ENCODE measurements at regions not wholly inside any gene's neighbourhood (a gene's known extent, or its start where the extent isn't known, plus 50 kb on each side); places are given as distances from the start of the nearest gene placed in this dataset.

DNA sequence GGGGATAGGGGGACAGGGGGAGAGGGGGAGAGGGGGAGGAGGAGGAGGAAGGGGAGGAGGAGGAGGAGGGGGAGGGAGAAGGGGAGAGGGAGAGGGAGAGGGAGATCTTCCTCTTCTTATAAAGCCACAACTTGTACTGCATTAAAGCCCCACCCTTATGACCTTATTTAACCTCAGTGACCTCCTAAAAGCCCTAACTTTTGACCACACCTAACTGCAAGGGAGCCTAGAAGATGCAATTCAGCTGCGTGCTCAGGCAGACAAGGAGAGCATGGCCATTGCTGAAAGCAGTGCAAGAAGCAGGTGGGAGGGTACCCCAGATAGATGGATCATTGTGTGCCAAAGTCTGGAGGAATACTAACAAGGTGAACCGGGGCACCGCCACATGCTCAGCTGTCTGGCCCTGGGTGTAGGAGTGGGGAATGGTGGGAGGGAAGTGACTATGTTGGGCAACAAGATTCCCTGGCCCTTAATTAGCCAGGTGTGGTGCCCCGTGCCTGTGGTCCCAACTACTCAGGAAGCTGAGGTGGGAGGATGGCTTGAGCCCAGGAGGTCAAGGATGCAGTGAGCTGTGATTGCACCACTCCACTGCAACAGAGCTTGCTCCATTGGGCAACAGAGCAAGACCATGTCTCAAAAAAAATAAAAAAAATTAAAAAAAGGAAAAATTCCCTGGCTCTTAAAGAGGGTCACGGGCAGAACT is 125.4 kb upstream of the BOD1 start:
- no peak for DNase-seq (ENCODE audit: low spot score)

DNA sequence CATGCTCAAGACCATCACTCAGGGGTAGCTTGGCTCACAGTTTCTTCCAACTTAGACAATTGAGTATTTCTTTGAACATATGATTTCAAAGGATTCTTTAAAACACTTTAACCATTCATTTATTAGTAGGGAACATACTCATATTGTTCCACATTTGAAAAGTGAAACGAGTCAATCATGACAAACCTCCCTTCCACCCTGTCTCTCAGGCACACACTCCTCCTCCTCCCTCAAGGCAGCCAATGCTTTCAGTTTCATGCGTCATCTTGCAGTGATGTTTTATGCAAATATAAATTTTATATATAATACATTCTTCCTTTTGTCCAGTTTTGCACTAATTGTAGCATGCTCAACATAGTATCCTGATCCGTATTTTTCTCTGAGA is 126.0 kb upstream of the BOD1 start:
- DNase-seq (ENCODE audit: low spot score), result no peak

DNA sequence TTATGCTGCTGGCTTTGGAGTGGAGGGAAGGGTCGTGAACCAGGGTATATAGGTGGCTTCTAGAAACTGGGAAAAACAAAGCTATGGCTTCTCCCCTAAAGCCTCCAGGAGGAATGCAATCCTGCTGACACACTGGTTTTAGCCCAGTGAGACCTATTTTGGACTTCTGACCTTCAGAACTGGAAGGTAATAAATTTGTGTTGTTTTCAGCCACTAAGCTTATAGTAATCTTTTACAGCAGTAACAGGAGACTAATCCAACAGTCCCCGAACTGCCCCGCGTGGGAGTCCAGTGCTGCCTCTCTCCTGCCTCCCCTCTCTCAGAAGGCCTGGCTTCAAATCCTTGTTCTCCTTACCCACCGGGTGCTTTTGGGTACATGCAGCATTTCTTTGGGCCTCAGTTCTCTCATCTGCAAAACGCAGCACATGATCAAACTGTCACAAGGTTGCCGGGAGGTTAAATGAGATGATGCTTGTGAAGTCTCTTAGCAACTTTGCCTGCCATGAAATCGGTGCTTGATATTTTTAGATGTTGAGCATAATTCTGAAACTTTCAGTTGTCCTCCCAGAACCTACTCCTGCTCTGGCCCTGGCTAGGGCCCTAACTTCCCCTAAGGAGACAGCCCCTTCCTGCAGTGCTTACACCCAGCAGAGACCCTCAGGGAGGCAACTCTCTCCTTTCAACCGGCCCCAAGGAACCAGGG is 127.3 kb upstream of the BOD1 start:
- DNase-seq (ENCODE audit: low spot score), result no peak

DNA sequence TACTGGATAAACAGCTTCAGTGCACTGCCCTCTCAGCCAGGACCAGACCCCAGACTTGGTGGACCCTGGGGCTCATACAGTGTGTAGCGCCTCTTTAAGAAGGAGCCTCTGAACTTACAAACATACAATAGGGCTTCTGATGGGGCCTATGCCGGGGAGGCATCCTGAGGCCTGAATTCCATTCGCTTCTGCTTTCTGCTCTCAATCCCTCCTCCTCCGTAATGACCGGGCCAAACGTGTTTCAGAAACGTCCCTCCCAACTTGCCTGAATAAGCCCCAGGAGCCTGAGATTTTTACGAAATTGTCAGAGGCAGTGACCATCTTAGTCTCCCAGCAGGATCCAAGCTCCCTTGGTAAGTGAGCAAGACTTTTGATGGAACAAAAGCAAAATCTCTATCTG is 128.1 kb upstream of the BOD1 start:
- DNase-seq (ENCODE audit: low spot score), result no peak

DNA sequence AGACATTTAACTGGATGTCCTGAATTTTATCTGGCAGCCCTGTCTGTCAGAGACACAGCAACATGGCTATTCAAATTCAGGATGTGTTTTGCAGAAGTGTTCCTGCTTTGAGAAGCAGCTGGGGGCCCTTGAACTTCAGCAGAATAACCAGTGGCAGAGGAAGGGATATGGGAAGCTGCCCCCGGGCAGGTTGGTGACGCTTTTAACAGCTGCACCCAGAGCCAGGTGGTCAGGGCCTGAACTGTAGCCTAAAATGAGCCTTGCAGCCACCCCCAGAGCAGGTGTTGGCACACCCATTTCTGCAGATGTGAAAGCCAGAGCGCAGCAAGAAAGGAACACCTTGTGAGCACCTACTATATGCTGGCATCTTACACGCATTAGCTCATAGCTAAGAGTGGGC is 128.7 kb upstream of the BOD1 start:
- no peak for DNase-seq (ENCODE audit: low spot score)

DNA sequence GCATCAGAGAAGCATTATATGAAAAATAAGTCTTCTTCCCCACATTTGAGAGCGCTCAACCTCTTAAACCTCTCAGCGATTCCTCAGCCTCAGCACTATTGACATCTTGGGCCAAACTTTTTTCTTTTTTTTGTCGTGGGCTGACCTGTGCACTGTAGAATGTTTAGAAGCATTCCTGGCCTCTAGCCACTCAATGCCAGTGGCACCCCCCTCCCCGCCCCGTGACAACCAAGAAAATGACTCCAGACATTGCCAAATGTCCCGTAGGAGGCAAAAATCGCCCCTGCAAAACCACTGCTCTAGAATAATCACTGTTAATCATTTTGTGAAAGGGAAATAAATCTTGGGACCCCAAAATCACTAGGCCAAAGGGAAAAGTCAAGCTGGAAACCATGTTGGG is 129.1 kb upstream of the BOD1 start:
- no peak for DNase-seq (ENCODE audit: low spot score)

DNA sequence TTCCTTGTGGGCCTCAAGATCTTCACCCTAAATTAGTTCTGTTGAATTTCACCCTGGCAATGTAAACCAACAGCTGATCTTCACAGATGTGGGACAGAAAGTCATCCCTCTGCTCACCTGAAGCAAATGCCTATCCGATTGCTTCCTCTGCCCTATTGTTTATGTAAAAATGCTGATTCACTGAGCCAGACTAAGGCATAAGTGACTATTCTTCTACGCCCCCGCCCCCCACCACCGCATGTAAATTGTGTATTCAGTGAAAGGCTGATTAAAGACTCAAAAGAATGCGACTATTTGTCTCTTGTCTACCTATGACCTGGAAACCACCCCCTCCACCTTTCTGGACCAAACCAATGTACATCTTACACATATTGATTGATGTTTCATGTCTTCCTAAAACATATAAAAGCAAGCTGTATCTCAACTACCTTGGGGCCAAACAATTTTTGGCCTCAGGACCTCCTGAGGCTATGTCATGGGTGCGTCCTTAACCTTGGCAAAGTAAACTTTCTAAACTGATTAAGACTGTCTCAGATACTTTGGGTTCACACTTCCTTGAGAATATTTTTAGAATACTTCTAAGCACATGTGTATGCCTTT is 129.7 kb upstream of the BOD1 start:
- no peak for DNase-seq (ENCODE audit: low spot score)

DNA sequence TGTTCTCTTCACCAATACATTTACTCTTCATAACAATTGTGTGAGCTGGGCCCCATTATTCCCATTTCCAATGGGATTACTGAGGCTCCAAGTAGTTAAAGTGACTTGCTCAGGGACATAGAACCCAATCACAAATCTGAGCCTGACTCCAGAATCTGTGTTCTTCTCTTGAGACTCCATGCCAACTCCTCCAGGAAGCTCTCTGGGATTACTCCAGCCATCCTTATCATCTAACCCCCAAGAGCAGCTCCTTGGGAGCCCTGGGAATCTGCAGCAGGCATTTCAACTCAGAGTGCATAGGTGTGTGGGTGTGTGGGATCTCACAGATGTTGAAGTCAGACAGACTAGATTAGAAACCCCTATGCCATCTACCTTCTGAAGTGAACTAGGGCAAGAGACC is 131.4 kb upstream of the BOD1 start:
- no peak for DNase-seq (ENCODE audit: low spot score)

DNA sequence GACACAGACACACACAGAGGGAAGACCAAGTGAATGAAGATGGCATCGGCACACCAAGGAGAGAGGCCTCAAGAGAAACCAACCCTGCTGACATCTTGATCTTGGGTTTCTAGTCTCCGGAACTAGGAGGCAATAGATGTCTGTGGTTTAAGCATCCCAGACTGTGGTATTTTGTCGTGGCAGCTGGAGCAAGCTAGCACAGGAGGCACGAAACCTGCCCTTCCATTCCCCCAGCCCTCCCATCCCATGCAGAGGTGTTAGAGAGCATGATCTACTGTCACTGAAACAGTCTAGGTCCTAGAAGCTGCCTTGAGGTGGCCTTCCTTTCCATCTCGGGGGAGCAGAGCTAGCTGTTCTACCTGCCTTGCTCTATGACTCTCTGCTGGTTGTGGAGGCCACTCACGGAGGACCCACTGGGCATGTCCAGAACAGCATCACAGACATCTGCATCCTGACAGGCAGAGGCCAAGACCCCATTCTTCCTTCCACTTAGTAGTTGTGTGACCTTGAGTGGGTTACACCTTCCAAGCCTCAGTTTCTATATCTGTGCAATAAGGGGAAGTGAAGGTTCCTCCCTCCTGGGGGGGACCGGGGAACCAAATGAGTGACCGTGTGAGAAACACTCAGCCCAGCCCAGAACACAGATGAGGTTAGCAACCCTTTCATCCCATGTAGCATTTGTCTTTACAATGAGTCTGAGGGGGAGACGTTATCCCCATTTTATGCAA is 134.3 kb upstream of the BOD1 start:
- no peak for DNase-seq (ENCODE audit: low spot score)

DNA sequence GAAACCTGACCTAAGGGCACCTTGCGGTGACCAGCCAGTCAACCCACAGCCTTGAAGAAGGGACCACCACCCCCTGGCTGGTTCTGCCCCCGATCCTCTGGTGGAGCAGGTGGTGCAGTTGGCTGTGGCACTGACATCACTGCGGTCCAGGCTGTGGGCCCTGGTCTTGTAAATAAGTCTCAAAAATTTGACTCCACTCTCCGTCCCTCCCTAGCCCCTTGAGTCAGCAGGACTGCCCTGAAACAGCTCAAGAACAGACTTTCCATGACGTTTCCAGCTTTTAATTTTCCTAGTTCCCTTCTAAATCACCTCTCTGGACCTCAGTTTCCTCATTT is 134.8 kb upstream of the BOD1 start:
- DNase-seq (ENCODE audit: low spot score), result no peak

DNA sequence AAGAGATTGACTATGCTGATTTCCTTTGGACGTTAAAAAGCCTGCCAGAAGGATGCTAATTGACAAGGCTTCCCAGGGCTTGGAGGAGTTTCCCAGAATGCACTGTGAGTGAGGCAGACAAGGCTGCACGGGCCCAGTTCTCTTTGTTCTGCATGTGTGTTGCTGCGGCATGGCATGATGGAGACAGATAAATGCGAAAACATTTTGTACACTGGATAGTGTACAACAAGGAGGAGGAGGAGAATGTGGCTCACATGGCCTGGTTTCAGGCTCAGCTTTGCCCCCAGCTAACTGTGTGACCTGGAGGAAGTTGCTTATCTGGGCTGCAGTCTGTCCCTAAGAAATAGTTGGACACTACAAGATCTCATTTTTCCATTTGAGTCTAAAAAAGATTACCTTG is 135.5 kb upstream of the CPEB4 start:
- no peak for DNase-seq (ENCODE audit: low spot score)

DNA sequence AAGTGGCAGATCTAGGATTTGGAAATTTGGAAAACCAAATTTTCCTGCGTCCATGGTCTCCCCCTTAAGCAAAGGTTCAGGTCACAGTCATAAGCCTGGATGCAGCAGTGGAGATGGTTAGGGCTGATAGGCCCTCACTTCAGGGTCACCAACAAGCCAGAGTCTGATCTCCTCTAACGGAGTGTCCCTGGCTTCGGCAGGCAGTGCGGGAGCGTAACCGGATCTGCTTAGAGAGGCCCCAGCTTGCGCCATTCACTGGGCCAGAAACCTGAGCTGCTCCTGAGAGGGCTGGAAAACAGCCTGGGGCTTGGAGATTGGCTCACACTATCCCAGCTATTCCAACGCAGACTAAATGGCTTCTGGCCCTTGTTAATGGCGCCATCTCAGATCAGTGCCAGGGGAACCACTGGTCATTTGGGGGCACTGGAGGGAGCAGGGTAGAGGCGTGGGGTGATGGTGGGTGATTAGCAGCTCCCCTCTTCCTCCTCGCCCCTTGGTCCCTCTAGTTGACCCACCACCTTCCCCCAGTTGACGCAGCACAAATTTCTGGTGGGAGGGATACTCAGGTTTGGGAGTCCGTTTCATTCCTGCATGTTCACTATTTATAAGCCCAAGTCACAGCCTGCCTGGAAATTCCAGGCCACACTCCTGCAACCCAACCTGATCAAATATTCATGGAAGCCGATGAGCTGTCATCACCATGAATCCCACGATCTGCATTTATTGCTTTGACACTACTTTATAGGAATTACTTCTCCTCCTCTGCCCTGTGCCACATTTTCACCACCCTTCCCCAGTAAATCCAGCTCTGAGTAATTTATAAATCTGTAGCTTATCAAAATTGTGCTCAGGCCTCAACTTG is 134.6 kb upstream of the CPEB4 start:
- DNase-seq (ENCODE audit: low spot score), result no peak

DNA sequence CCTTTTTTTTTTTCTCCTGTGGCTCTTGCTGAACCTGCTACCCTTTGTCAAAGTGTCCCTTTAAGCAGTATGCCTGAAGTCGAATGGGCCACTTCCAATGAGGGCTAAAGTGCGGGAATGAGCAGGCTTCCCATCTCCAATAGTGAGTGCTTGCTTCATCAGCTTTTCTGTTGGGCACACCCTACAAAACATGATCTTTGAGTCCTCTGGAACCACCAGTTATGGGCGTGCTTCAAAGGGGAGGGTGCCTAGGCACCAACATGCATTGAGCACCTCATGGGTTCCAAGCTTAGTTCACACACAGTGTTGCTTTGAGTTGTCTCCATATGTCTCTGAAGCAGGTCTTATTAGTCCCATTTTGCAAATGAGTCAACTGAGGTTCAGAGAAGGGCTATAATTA is 132.8 kb upstream of the CPEB4 start:
- no peak for DNase-seq (ENCODE audit: low spot score)

DNA sequence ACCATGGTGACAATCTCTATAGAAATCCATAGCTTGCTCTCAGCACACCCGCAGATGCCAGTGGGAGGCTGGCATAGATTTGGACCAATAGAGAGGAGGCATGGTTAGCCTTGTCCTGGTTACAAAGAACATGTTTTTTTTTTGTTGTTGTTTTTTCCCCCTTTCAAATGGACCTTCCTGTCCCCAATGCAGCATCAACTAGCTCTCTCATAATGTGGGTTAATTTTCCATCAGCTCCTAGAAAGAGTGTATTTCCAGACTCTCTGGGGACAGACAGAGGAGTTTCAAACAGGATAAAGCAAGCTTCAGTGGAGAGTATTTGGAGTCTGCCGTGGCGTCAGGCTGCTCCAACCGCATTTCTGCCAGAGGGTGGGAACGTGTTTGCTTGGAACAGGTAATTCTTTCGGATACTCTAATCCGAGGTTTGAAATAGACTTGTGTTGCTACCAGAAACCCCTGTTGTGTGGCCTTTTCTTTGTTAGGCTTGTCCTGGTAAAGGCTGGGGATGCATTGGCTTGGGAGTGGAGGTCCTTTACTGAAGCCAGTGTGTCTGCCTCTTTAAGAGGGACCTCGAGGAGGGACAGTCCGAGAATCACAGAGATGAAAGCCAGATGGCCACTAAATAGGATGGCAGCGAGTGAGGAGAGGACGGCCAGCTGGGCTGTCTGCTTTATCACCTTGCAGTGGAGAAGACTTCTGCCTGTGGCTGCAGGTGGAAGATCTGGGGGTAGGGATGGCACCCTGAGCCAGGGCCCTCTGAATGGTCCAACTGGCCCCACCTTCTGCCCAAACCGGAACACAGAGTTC is 130.5 kb upstream of the CPEB4 start:
- DNase-seq (ENCODE audit: low spot score), result no peak

DNA sequence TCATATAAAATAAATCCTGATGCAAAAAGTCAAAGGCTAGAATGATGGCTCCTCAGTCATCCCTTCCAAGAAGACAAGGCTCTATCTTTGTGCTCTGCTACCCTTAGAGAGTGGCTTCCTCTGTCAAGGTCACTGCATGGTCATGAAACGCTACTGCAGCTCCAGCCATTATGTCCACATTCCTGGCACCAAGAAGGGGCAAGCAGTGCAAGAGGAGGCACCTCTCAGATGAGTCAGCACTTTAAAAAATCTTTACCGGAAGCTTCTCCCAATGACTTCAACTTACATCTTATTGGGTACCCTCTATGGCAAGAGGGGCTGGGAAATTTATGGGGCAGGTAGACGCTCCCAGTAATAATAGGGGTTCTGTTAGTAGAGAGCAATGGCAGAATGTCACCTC is 129.5 kb upstream of the CPEB4 start:
- no peak for DNase-seq (ENCODE audit: low spot score)

DNA sequence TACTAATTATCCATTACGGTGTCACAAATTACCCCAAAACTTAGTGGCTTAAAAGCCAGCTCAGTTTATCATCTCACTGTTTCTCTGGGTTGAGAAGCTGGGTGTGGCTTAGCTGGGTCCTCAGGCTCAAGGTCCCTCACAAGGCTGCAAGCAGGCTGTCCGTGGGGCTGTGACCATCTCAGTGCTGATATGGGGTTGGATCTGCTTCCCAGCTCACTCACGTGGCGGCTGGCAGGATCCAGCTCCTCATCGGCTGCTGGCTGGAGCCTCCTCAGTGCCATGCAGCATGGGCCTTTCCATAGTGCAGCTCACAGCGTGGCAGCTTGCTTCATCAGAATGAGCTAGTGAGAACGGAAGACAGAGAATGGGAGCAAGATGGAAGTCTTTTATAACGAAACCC is 128.5 kb upstream of the CPEB4 start:
- no peak for DNase-seq (ENCODE audit: low spot score)

DNA sequence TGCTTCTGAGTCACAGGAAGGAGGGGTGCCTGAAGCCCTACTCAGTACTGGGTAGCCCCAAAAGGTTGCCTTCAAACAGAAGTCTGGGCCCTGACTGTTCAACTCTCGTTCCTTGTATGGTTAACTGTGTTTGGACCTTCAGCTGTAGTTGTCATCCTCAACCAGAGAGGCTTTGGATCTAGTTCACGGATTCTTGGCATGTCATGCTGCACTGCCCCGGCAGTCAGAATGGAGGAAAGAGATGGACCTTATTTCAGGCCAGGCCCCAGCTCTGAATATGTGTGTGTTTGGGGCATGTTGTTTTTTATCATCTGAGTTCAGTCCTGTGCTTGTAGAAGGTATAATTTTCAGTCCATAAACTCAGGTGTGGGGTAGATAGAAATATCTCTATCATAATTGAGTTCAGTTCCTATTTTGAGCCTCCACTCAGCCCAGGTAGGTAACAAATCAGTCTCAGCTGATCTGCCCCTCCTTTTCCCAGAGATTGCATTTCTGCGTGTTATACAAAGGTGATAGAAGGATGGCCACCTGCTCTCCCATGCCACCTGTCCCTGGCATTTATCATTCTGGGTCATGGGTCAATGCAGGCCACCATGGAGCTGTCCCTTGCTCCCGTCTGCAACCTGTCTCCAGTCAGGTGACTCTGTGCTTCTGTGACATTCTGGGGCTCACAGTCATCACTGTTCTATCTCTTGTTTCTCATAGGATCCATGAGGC is 127.5 kb upstream of the CPEB4 start:
- no peak for DNase-seq (ENCODE audit: low spot score)

DNA sequence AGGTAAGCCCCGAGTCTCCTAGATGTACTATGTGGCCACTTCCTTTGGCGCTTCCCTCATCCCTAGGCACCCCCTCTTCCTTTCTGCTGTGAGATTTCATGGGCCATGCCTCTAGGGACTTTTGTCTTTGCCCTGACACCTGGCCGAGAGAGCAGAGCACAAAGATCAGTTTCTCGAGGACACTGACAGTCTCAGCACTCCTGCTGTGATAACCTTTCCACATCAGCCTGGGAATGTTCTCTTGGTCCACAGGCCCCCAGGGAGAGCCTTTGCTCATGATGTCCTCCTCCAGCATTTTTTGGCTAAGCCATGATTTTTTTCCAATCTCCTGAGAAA is 127.0 kb upstream of the CPEB4 start:
- no peak for DNase-seq (ENCODE audit: low spot score)

DNA sequence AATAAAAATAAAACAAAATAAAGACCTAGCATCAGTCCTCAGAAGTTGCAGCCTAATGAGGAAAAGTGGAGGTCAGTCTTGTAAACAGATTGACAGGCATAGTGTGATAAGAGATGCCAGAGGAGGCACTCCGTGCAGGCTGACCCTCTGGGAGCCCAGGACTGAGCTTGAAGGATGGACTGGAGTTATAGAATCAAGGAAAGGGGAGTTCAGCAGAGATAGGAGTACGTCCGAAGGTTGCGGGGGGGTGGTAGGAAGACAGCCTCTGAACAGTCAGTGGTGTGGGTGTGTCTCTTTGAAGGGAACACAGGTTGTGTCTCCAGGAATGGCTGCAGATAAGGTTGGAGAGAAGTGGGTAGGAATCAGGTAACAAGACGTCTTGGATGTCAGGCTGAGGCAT is 126.1 kb upstream of the CPEB4 start:
- DNase-seq (ENCODE audit: low spot score), result no peak

DNA sequence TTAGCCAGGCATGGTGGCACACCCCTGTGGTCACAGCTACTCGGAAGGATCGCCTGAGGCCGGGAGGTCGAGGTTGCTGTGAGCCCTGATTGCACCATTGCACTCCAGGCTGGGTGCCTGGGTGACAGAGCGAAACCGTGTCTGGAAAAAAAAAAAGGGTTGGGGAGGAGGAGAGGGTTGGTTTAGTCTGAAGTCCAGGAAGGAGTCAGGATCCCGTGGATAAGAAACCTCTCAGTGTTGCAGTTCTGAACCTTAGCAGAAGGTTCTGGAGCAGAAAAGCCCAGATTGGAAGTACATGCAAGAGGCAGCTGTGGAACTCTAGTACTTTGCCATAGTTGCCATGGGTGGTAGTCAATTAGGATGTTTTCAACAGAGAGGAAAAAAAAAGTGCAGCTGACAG is 125.2 kb upstream of the CPEB4 start:
- no peak for DNase-seq (ENCODE audit: low spot score)

DNA sequence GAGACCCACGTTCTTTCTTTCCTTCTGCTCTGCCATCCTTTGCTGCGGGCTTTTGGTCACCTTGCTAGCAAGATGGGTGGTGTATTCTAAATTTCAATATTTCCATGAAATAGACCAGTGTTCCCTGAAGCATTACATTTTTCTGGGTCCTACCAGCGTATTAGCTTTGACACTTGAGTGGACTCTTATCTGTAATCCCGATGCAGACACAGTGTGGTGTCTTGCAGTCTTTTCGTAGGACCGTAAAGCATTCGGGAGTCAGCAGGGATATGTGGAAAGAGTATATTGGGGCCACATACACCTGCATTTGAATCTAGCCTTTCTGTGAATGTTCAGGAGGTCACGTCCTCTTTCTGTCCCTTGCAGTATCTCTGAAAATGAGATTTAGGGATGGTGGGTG is 124.7 kb upstream of the CPEB4 start:
- no peak for DNase-seq (ENCODE audit: low spot score)
